ENCODE measurements at regions not wholly inside any gene's neighbourhood (a gene's known extent, or its start where the extent isn't known, plus 50 kb on each side); places are given as distances from the start of the nearest gene placed in this dataset.

DNA sequence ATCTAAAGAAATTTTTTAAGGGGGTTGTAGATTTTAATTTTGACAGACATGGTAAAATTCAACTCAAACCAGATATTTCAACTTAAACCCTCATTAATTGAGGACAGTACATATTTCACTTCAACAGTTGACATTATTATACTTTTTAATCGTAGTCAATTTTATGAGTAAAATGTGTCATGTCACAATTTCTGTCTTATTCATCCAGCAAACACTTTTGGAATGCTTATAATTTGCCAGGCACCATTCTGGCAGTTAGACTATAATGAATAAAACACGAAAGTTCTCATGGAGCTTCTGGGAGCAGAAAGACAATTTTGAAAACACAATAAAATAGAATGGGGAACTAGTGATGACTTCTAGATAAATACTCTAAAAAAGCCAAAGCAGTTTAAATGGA lies 1094.8 kb downstream of the SUCLG1 start:
- no peak for TF ChIP-seq POLR2A (IDR thresholded peaks at IDR 0.05)
- TF ChIP-seq CTCF (IDR thresholded peaks at IDR 0.05): no peak
- no peak for TF ChIP-seq POLR2AphosphoS5 (IDR thresholded peaks at IDR 0.05)

Data from upper lobe of left lung (tissue), 4 donors.